GM21619 (cell line): ENCODE measurements at regions not wholly inside any gene's neighbourhood (a gene's known extent, or its start where the extent isn't known, plus 50 kb on each side); places are given as distances from the start of the nearest gene placed in this dataset.

Source experiments
- ATAC-seq: cut with Tn5 transposase; IDR thresholded peaks from one replicate; pipeline ENCODE4 v1.9.1; 2021; ENCODE audit not compliant: unreplicated experiment

DNA sequence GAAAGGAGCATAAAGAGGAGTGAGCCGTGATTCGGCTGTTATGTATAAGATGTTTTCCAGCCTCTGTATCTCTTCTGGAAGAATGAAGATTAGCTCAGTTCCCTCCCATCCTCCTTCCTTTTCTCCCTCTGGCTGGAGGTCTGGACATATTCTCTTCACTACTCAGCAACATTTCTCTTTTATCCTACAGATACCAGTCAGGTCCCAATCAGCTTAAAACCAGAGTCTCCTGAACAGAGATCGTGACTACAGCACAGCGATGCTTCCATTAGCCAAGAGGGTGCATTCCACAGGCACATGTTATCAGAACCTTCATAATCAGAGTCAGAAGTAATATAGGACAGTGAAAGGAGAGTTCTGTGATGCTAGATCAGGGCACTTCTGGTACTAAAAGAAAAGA, 133.9 kb upstream of the SOX4 start:
- ATAC-seq, result no peak

DNA sequence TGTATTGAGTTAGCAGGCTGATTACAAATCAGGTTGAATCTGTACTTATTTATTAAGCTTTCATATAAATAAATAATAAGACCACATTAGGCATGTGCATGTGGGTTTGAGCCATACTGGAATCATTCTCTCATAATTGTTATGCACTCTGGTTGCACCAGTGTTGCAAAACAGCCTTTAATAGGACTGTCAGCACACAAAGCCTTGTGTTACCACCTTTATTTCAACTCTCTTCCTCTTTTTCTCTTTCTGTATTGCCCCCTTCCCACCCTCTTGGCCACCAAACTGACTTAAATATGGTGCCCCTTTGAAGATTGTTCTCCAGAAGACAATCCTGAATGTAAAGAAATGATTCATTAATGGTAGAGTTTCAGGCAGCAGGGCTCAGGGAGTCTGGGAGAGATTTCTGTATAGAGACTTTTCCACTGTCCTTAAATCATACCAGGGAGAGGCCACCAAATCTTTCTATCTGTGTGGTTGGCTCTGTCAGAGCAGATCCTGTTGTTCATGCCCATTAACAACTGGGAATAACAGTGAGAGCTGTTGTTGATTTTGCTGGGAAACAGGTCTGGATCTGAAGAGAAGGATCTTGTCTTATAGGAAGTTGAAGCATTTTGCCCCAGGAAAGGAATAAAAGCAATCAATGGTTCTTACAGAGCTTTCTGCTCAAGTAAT, 131.6 kb upstream of the SOX4 start:
- ATAC-seq, result no peak

DNA sequence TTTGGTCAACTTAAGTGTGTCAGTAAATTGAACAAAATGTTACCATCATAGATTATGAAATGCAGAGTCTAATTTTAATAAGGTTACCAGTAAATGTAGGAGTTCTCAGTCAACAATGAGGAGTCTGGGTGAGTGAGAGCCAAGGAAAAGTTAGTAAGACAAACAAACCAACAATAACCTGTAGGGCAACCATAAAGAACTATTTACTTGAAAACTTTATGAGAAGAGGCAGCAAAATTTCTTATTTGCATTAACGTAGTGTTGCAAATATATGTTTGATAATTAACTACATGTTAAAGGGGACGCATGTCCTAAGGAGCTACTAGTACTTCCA, 131.1 kb upstream of the SOX4 start:
- ATAC-seq, result no peak

DNA sequence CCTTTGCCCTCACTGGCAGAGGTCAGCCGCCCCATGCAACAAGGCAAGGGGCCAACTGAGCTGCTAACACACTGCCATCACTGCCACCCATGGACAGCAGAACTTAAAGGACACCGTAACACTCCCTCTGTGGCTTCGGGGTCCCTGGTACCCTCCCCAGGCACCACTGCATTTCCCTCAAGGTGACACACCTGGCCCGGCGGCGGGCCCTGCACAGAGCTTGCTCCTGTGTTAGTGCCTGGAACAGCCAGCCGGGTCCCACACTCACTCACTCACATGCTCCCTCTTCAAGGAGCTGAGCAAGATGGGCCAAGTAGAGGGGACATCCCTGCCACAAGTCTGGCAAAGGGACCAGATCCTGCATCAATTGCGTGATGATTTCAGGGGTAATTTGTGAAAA, 126.5 kb upstream of the SOX4 start:
- no peak for ATAC-seq

DNA sequence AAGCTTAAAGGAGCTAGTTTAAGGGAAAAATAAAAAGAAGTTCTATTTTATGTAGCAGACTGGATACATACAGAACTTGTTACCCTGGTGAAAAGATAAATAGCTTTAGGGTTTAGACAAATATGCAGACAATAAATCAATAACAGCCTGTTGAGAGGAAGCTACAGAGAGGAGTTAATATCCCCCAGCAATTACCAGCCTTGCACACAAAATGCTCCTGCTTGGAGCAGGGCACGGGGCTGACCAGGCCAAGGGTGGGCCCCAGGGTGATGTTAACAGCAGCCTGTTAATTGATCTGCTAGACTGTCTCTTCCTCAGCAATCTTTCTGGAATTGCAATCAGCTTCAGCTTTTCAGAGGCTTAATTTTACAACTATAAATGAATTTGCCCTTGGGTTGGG, 125.1 kb upstream of the SOX4 start:
- no peak for ATAC-seq

DNA sequence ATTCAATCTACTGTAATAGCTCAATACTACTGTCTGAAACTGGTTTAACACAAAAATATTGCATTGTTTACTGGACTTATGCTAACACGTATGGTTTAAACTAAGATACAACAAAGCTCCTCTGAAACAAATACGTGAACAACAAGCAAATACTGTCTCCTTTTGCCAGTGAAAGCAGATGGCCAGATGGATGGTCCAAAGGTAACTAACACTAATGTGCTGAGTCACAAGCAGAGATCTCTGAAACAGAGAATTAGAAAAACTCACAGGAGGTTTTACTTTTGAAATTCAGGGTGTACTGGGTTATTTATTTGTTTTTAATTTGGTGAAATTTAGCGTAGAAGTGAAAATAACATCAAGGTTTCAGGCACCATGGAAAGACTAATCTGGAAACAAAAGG, 124.3 kb upstream of the SOX4 start:
- ATAC-seq, result no peak

DNA sequence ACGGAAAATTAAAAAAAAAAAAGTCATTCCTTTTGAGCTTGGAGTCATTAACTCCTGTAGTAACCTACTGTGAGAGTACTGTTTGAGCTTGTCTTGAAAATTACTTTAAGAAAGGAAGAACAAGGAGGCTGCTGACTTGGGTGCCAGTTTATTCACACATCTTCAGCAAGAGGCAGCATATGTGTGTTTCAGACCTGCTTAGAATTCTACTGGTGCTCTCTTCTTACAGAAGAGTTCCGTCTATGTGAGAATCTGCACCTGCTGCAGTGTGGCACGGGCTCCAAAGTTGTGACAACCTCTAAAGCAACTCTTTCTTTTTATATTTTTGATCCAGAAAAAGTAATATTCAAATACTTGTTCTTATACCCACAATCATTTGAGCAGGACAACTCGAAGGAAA, 117.4 kb upstream of the SOX4 start:
- no peak for ATAC-seq

DNA sequence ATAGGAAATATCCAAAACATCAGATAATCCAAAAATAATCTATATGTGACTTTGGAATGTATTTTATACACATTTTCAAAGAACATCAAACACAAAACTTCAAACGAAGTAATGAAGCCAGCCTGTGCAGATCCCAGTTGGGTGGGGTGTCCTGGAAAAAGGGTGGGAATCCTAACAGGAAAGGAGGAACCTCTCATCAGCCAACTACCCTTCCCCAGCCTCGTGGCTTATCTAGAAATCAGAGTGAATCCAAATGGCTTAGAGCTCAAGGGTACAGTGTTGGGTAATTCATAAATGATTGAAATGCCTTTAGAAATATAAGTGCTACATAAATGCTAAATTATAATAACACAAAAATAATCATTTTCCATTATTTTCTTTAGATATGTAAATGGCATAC, 115.1 kb upstream of the SOX4 start:
- no peak for ATAC-seq

DNA sequence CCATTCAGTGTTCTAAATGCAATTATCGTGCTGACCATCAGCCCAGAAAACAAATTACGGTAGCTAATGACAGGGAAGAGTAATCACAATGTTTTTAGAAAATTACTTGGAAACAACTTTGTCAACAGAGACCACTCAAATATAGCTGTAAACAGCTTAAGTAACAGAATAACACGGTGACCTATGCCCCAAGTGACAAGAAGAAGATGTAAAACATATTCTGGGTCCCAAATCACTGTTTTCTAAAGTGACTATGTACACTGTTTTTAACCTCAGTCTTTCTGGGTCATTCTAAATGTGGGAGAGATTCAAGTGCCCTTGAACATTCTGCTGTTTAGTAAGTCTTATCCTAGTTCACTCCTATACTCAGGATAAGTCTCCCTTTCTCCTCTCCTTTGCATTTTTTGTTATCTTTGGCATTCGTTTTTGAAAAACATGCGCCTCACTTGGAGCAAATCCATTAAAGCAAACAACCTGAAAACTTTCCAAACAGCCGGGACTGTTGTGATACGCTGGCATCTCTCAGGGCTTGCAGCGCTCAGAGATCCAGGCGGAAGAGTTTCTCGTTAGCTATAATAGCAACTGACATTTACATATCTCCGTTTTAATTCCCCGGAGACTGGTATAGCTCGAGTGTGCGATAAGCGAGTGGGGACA, 114.5 kb upstream of the SOX4 start:
- no peak for ATAC-seq

DNA sequence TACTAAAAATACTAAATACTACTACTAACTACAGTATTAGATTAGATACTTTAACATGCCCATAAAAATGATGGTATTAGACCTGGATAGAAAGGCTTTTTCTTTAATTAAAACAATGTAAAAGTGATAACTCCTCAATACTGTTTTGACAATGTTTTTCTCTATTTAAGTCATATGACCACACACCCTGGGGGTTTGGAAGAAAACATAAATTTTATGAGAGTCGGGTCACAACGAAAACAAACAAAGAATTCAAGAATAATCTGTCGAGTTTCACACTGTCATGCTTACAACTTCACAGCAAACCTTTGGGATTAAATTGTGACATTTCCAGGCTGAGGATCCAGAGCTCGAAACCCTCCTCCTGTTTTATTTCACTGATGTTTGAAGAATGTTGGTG, 107.4 kb upstream of the SOX4 start:
- no peak for ATAC-seq

DNA sequence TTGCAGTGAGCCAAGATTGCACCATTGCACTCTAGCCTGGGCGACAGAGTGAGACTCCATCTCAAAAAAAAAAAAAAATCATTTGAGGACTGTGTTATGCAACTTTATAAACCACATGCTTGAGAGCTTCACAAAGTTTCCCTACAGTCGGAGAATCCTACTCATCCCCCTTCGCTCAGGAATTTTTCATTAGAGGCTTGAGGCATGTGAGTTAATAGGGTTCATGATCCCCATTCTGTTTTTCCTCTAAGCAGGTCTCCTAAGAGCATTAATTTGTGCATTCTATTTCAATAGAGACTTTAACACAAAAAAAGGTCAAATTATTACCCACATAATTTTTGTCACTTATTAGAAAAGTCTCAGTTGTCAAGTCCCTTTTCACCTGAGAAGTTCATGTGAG, 103.7 kb upstream of the SOX4 start:
- no peak for ATAC-seq

DNA sequence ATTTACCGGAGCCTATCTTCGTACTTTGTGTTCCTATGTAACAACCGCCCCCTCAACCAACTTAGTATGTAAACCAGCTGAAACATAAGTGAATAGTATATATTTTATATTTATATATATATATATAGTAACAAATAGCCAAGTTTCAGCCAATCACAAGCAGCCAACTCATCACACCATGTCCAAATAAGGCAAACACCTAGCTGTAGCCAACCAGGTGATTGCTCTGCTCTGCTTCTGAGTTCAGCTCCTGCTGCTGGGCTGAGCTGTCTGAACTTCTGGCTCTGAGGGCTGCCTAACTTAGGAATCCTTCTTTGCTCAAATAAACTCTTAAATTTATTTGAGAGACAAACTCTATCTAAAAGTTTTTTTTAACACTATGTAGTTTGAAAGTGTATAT, 101.6 kb upstream of the SOX4 start:
- no peak for ATAC-seq

DNA sequence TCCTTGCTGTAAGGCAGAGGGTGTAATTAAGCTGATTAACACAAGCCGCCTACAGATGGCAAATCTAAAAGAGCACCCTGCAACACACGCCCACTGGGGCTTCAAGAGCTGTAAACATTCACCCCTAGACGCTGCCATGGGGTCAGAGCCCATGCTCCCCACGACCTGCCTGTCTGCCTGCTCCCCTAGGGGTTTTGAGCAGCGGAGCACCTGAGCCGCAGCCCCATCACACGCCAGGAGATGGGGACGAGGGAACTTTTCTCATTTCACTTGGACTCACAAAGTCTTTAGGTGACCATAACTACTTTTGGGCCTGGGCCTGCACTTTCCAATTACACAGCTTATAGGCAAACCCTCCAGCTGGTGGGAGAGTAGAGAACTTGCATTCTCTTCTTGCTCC, 99.0 kb upstream of the SOX4 start:
- ATAC-seq, result no peak

DNA sequence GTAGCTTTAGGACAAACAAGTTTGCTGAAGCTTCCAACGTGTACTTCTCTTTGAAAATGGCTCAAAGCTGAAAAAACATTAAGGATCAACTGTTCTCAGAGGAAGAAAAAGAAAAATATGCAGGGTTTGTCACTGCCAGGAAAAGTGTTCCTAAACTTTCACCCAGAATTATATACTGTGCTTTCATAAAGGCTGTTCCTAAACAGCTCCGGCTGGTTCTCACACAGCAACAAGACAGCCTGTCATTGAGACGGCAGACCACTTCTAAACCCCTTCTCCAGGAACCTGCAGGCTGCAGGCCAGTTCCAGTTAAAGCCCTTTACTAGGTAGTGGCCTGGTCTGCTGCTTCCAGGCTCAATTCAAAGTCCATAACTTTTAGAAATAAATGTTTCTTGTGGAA, 97.4 kb upstream of the SOX4 start:
- ATAC-seq, result no peak

DNA sequence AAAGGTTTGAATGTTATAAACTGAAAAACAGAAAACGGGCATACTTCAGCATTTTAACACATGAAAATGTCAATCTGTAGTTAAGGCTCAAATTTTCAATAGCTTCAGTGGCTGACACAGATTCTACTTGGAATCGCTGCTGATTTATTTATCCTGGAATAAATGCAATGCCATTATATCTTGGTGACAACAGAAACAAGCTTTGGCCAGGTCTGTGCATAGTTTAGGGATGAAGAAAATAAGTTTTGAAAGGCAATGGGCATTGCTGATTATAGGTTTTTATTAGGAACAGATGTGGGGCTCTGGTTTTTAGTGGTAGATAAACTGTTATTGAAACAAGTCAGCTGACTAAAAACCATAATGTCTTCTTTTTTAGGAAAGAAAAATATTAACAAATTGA, 96.8 kb upstream of the SOX4 start:
- ATAC-seq, result no peak

DNA sequence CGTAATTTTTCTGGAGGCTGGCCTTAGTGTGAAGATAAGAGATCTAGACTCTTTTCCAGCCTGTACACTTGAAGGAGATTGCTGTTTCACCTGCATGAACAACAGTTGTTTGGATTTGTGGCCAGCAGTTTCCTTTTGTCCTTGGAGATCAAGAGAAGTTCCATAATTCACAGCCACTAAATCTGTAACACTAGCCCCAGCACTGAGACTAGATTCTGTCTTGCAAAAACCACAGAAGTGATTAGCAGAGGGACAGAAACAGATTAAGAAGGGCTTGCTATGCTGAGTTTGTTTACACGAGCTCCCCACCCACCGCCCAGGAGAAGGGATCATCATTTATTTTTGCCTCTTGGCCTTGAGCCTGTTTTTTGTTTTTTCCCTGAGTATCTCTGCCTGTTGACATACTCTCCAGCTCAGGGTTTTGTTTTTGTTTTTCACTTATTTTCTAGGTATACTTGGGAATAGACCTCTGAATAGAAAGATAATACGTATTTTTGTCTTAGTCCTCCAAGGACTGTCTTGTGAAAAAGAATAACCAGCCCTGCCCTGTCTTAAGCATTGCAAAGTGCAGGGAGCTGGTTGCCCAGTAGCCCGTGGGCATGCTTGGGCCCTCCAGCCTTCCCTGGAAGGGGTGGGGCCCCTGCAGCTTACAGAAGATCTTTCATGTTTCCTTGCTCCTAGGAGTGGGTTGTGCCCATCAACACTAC, 93.1 kb upstream of the SOX4 start:
- ATAC-seq, result no peak

DNA sequence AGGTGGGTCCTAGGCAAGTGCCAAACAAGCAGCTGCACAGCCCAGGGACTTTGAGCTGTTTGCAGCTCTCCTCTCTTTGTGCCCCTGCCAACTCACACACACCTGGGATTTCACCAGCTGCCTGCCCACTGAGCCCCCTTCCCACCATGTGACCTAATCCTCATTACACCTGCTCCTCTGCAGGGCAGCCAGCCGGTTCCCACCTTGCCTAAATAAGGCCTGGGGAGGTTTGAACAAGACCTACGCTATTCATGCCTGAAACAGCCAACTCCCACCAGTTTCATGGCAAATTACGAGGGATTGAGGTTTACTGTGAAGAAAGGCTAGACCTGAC, 92.6 kb upstream of the SOX4 start:
- ATAC-seq, result no peak

DNA sequence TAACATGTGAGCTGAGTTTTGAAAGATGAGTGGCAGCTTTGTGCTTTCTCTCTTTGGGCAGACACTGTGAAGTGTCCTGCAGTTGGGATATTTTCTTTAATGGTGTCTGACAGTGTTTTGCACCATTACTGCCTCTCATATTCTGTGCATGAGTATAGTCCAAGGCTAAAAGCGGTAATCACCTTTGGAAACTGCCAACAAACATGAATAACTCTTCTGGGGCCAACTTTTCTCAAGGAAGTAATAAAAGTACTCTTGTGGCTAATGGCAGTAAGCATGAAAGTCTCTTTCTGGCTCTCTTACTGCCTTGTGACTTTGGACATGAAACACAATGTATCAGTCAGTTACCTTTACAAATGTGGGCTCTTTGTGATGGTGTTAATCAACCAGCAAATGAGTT, 91.7 kb upstream of the SOX4 start:
- ATAC-seq, result no peak

DNA sequence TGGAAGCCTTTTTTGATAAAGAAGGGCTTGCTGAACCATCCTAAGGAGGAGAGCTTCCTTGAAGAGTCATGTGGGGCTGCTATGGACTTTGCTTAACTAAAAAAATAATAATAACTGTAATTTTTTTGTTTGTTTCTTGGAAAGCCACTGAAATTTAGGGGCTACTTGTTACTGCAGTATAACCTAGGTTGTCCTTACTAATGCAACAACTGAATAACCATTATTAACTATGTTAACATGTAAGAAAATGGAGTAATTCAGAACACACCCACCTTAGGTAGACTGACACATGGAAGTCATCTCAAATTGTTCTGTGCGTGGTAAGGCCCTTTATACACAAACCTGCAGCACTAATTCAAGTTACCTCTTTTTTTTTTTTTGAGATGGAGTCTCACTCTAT, 90.9 kb upstream of the SOX4 start:
- ATAC-seq, result no peak

DNA sequence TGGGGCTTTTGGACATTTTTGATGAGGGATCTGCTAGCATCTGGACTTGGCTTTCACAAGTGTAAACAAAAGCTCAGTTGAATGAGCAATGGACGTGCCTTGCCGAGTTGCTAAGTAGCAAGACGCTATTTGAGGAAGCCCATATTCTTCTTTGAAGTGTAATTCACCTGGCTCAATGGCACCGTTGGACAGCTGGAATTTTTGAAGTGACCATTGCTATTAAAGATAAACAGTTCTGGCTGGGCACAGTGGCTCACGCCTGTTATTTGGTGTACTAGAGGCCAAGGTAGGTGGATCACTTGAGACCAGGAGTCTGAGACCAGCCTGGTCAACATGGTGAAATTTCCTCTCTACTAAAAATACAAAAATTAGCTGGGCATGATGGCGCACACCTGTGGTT, 88.8 kb upstream of the SOX4 start:
- ATAC-seq, result no peak

DNA sequence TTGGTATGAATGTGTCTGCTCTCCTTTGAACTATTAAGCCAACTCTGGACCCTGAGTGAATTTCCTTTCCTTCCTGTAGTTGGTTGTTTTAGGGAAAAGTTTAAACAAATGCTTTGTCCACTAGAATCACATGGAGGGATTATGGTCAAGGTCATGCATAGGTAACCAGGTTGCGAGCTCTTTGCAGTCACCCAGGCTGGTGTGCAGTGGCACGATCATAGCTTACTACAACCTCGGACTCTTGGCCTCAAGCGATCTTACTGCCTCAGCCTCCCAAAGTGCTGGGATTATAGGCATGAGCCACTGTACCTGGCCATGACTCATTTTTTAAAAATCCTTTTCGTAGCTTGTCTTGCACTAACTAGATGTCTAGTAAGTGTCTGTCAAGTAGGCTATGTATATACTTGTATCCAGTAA, 88.0 kb upstream of the SOX4 start:
- ATAC-seq, result no peak

DNA sequence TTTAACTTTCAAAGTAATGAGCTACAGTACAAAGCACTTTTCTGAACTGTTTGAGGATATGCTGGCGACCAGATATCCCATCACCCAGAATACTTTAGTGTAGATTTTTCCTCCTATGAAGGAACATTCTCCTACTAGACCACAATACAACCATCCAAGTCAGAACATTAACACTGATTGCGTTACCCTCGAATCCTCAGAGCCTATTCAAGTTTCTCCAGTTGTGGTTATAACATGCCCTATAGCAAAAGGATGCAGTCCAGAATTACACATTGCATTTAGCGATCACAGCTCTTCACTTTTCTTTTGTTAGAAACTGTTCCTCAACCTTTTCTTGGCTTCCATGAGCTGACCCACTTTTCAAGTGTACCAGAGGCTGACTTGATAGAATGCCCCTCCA, 87.4 kb upstream of the SOX4 start:
- ATAC-seq, result no peak

DNA sequence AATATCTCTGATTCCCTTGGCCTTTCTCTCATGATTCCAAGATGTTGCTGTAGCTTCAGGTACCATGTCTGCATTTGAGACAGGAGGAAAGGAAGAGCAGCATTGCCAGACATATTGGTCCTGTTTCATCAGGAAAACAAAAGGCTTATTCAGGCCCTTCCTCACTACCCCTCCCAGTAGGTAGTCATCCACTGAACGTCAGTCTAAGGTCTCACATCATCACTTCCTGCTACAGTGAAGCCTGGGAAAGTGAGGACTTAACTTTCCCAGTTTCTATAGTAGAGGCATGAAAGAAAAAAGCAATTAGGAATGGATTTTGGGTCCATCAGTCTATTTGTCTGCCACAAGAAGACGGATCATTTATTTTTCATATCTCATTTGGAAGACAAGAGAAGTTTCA, 85.7 kb upstream of the SOX4 start:
- no peak for ATAC-seq
